Renal cortex interstitium (tissue), 11 donors: ENCODE measurements at regions not wholly inside any gene's neighbourhood (a gene's known extent, or its start where the extent isn't known, plus 50 kb on each side); places are given as distances from the start of the nearest gene placed in this dataset.

Experiments used
- DNase-seq, 11 donors: peaks; one replicate each; pipeline ENCODE4 v3.0.0-alpha.2; 2013; ENCODE audit warnings: low read depth in 9 of 11, low spot score in 4 of 11; ENCODE audit errors: extremely low read depth in 1 of 11

GRCh38 chrY:15162211-15162610, 637.9 kb downstream of the NLGN4Y start:
- DNase-seq: no peak

GRCh38 chrY:15179890-15180289, 655.6 kb downstream of the NLGN4Y start:
- no peak for DNase-seq

- DNase-seq: no peak
Observed at GRCh38 chrY:15229056-15229455, 704.7 kb downstream of the NLGN4Y start.

- DNase-seq: no peak
Observed at GRCh38 chrY:15239596-15240132, 715.3 kb downstream of the NLGN4Y start.

- no peak for DNase-seq
Observed at GRCh38 chrY:15259286-15259685, 735.0 kb downstream of the NLGN4Y start.

- no peak for DNase-seq
Observed at GRCh38 chrY:15286572-15286971, 762.2 kb downstream of the NLGN4Y start.

- DNase-seq: no peak
Observed at GRCh38 chrY:15289821-15290220, 765.5 kb downstream of the NLGN4Y start.

- no peak for DNase-seq
Observed at GRCh38 chrY:15292881-15293280, 768.6 kb downstream of the NLGN4Y start.

- DNase-seq: no peak
Observed at GRCh38 chrY:15301879-15302278, 777.5 kb downstream of the NLGN4Y start.

GRCh38 chrY:15312166-15312565, 787.8 kb downstream of the NLGN4Y start:
- DNase-seq: no peak

- no peak for DNase-seq
Observed at GRCh38 chrY:15324189-15324588, 799.9 kb downstream of the NLGN4Y start.

- no peak for DNase-seq
Observed at GRCh38 chrY:15325201-15325600, 800.9 kb downstream of the NLGN4Y start.

GRCh38 chrY:15326673-15327072, 802.3 kb downstream of the NLGN4Y start:
- no peak for DNase-seq

GRCh38 chrY:15328848-15329247, 804.5 kb downstream of the NLGN4Y start:
- no peak for DNase-seq

GRCh38 chrY:15343522-15343921, 819.2 kb downstream of the NLGN4Y start:
- DNase-seq: no peak

- no peak for DNase-seq
Observed at GRCh38 chrY:15345471-15346155, 821.3 kb downstream of the NLGN4Y start.

- DNase-seq: no peak
Observed at GRCh38 chrY:15349351-15349750, 825.0 kb downstream of the NLGN4Y start.

- DNase-seq: no peak
Observed at GRCh38 chrY:15355321-15355720, 831.0 kb downstream of the NLGN4Y start.

- DNase-seq: no peak
Observed at GRCh38 chrY:15360471-15360870, 836.1 kb downstream of the NLGN4Y start.

- no peak for DNase-seq
Observed at GRCh38 chrY:15364996-15365395, 840.7 kb downstream of the NLGN4Y start.

- DNase-seq: no peak
Observed at GRCh38 chrY:15368786-15369185, 844.5 kb downstream of the NLGN4Y start.
